ENCODE measurements at regions not wholly inside any gene's neighbourhood (a gene's known extent, or its start where the extent isn't known, plus 50 kb on each side); places are given as distances from the start of the nearest gene placed in this dataset.

- H3K9ac ChIP-seq (ENCODE audit: control insufficient read depth, extremely low read depth, insufficient read depth, low read length): no peak overlapping the region
- H4K20me1 ChIP-seq (ENCODE audit: control insufficient read depth, extremely low read depth, insufficient read depth, low read length): no peaks in the 10 kb centered on the region
- no peak overlapping the region for H2AFZ ChIP-seq (ENCODE audit: control insufficient read depth, low read length)
- no peak overlapping the region for H3K27ac ChIP-seq (ENCODE audit: control insufficient read depth, insufficient read depth, low read length)
- TF ChIP-seq EZH2 (IDR thresholded peaks at IDR 0.05; ENCODE audit: low read length): no peak
- TF ChIP-seq, protein P1, sequence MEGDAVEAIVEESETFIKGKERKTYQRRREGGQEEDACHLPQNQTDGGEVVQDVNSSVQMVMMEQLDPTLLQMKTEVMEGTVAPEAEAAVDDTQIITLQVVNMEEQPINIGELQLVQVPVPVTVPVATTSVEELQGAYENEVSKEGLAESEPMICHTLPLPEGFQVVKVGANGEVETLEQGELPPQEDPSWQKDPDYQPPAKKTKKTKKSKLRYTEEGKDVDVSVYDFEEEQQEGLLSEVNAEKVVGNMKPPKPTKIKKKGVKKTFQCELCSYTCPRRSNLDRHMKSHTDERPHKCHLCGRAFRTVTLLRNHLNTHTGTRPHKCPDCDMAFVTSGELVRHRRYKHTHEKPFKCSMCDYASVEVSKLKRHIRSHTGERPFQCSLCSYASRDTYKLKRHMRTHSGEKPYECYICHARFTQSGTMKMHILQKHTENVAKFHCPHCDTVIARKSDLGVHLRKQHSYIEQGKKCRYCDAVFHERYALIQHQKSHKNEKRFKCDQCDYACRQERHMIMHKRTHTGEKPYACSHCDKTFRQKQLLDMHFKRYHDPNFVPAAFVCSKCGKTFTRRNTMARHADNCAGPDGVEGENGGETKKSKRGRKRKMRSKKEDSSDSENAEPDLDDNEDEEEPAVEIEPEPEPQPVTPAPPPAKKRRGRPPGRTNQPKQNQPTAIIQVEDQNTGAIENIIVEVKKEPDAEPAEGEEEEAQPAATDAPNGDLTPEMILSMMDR (optimal IDR thresholded peaks at IDR 0.05 in 1 of 3, IDR thresholded peaks at IDR 0.05 in 1 of 3, conservative IDR thresholded peaks at IDR 0.05 in 1 of 3; ENCODE audit: extremely low read depth in 1 of 3, insufficient read depth in 2 of 3, low read length in 3 of 3): no peak
- DNase-seq (ENCODE audit: low read depth, low spot score) (no peak), FAIRE-seq (no peak)
- no peaks in the 10 kb centered on the region for H3K79me2 ChIP-seq (ENCODE audit: control insufficient read depth, insufficient read depth, low read length)
- dilution Hi-C loops (cut with MboI; ENCODE audit: extremely low pct_ligation_motif_present, low sequenced_read_pairs): no loop called here
- H3K9me3 ChIP-seq (ENCODE audit: control insufficient read depth, low read depth, low read length): no peaks in the 10 kb centered on the region
- no peak overlapping the region for H3K4me3 ChIP-seq (ENCODE audit: control insufficient read depth in 2 of 3, extremely low read depth in 1 of 3, insufficient read depth in 2 of 3, low read depth in 1 of 3, low read length in 3 of 3)
- no peaks in the 10 kb centered on the region for H3K36me3 ChIP-seq (ENCODE audit: control insufficient read depth in 2 of 2, extremely low read depth in 1 of 2, insufficient read depth in 2 of 2, low read length in 2 of 2)
- no peaks in the 10 kb centered on the region for H3K4me1 ChIP-seq (ENCODE audit: control insufficient read depth, extremely low read depth, insufficient read depth, low read length)
- no peaks in the 10 kb centered on the region for H3K27me3 ChIP-seq (ENCODE audit: control insufficient read depth, extremely low read depth, insufficient read depth, low read length)
- H3K4me2 ChIP-seq (ENCODE audit: control insufficient read depth, extremely low read depth, insufficient read depth, low read depth, low read length): no peak overlapping the region
- no peaks in the 10 kb centered on the region for H3K9me1 ChIP-seq (ENCODE audit: control insufficient read depth, extremely low read depth, insufficient read depth, low read length)
These were observed 186.3 kb upstream of the TMTC4 start for GRCh38 chr13:100860866-100861265.

DNA sequence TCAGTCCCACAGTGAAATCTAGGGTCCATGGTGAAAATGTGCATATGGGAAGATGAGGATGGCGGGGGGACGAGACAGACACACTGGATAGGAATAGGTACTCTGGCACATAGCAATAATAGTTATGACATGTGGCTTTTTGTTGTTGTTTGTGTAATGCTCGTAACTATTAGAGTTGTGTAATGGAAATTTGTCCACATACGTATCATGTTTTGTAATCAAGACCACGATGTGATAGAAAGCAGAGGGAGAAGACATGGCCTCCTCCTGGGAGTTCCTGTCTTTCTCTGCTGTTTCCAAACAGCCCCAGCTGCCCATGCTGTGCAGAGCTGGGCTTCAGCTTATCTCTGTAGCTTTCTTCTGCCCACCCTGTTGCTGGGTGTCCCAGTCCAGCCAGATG is 185.3 kb upstream of the TMTC4 start:
- no peaks in the 10 kb centered on the region for H3K9me1 ChIP-seq (ENCODE audit: control insufficient read depth, extremely low read depth, insufficient read depth, low read length)
- no peaks in the 10 kb centered on the region for H3K36me3 ChIP-seq (ENCODE audit: control insufficient read depth in 2 of 2, extremely low read depth in 1 of 2, insufficient read depth in 2 of 2, low read length in 2 of 2)
- H3K4me3 ChIP-seq (ENCODE audit: control insufficient read depth in 2 of 3, extremely low read depth in 1 of 3, insufficient read depth in 2 of 3, low read depth in 1 of 3, low read length in 3 of 3): no peak overlapping the region
- dilution Hi-C loops (cut with MboI; ENCODE audit: extremely low pct_ligation_motif_present, low sequenced_read_pairs): no loop called here
- FAIRE-seq (no peak), DNase-seq (ENCODE audit: low read depth, low spot score) (no peak)
- no peak overlapping the region for H3K9ac ChIP-seq (ENCODE audit: control insufficient read depth, extremely low read depth, insufficient read depth, low read length)
- no peak overlapping the region for H3K4me2 ChIP-seq (ENCODE audit: control insufficient read depth, extremely low read depth, insufficient read depth, low read depth, low read length)
- H3K27me3 ChIP-seq (ENCODE audit: control insufficient read depth, extremely low read depth, insufficient read depth, low read length): no peaks in the 10 kb centered on the region
- no peaks in the 10 kb centered on the region for H4K20me1 ChIP-seq (ENCODE audit: control insufficient read depth, extremely low read depth, insufficient read depth, low read length)
- H2AFZ ChIP-seq (ENCODE audit: control insufficient read depth, low read length): no peak overlapping the region
- TF ChIP-seq, protein P1 (optimal IDR thresholded peaks at IDR 0.05 in 1 of 3, IDR thresholded peaks at IDR 0.05 in 1 of 3, conservative IDR thresholded peaks at IDR 0.05 in 1 of 3; ENCODE audit: extremely low read depth in 1 of 3, insufficient read depth in 2 of 3, low read length in 3 of 3): no peak
- TF ChIP-seq EZH2 (IDR thresholded peaks at IDR 0.05; ENCODE audit: low read length): no peak
- H3K79me2 ChIP-seq (ENCODE audit: control insufficient read depth, insufficient read depth, low read length): no peaks in the 10 kb centered on the region
- H3K4me1 ChIP-seq (ENCODE audit: control insufficient read depth, extremely low read depth, insufficient read depth, low read length): no peaks in the 10 kb centered on the region
- no peak overlapping the region for H3K27ac ChIP-seq (ENCODE audit: control insufficient read depth, insufficient read depth, low read length)
- H3K9me3 ChIP-seq (ENCODE audit: control insufficient read depth, low read depth, low read length): no peaks in the 10 kb centered on the region
